SK-N-MC (cell line): ENCODE measurements at regions not wholly inside any gene's neighbourhood (a gene's known extent, or its start where the extent isn't known, plus 50 kb on each side); places are given as distances from the start of the nearest gene placed in this dataset.
"Not testable (repeated sequence)": the region's sequence is repeated elsewhere in the genome, so short reads cannot be mapped to it uniquely, and the experiment has no call there.

Experiments
- DNase-seq: peaks from one replicate; pipeline ENCODE4 v3.0.0-alpha.2; 2011; ENCODE audit warnings: low read depth, low spot score
- H3K27ac ChIP-seq: fragments of 200-600 bp; sonication (generic); 2 replicates; pipeline ENCODE4 v1.5.1; 2016; ENCODE audit warnings: mixed run types
- H3K36me3 ChIP-seq: fragments of 200-600 bp; sonication (generic); 2 replicates; pipeline ENCODE4 v1.6.1; 2017; ENCODE audit warnings: antibody characterized with exemption, low read length, mixed read lengths; ENCODE audit not compliant: insufficient read depth
- H3K4me3 ChIP-seq: fragments of 200-600 bp; sonication (generic); 2 replicates; pipeline ENCODE4 v1.5.1; 2016
- H3K9ac ChIP-seq: fragments of 200-600 bp; sonication (generic); 2 replicates; pipeline ENCODE4 v1.8.0; 2017; ENCODE audit warnings: mixed run types, mixed read lengths; ENCODE audit not compliant: insufficient read length
- H3K9me3 ChIP-seq: fragments of 200-600 bp; sonication (generic); 2 replicates; pipeline ENCODE4 v1.6.1; 2017; ENCODE audit warnings: low read depth, mild to moderate bottlenecking, antibody characterized with exemption, low read length, moderate library complexity, mixed read lengths
- EZH2 ChIP-seq: fragments of 200-600 bp; sonication (generic); IDR thresholded peaks from one replicate; pipeline ENCODE4 v1.6.1; 2017; ENCODE audit warnings: antibody characterized with exemption
- FOXP2 ChIP-seq: optimal IDR thresholded peaks from 2 replicates; pipeline ENCODE3; 2011; ENCODE audit warnings: mild to moderate bottlenecking, moderate library complexity; ENCODE audit not compliant: insufficient read depth; ENCODE audit errors: extremely low read length, control extremely low read depth
- POLR2AphosphoS5 ChIP-seq: IDR thresholded peaks from 2 replicates; pipeline ENCODE4 v1.6.1; 2012; ENCODE audit warnings: mild to moderate bottlenecking, low read depth, low read length, borderline replicate concordance

GRCh38 chr7:131148258-131148657 lies 179.4 kb upstream of the MKLN1 start:
- TF ChIP-seq FOXP2 (no peak), POLR2AphosphoS5 (no peak), EZH2 (no peak)
- no peak overlapping the region for H3K27ac ChIP-seq
- DNase-seq: no peak
- no peaks in the 10 kb centered on the region for H3K36me3 ChIP-seq
- no peak overlapping the region for H3K4me3 ChIP-seq
- H3K9ac ChIP-seq: no peak overlapping the region
- no peaks in the 10 kb centered on the region for H3K9me3 ChIP-seq

DNA sequence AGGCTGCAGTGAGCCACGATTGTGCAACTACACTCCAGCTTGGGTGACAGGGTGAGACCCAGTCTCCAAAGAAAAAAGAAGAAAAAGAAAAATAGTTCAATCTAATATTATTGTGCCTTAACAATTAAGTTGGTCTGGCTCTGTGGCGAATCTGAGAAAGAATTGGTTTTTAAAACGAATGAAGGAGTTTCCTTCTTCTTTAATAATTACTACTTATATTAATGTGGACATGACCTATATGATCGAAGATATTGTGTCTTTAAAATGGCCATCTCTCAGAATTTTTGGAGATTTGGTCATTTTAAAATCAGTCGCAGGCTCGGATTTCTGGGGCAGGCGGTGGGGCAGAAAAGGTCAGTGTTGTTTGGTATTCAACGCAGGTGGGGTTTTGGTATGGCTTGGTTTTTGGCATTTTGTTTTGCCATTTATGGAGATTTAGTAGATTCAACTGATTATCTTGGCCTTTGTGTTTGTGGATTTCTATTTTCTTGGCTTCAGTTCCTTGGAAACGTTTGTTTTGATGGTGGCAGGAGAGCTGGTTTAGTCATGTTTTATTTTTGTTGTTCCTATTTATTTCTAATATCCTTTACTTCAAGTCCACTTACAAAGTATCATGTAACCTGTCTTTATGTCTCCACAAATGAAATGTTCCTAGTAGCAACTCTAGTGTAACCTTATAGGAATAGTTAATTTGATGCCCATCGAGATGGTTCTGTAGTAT lies 178.8 kb upstream of the MKLN1 start:
- no peak overlapping the region for H3K27ac ChIP-seq
- H3K36me3 ChIP-seq: no peaks in the 10 kb centered on the region
- H3K9ac ChIP-seq: no peak overlapping the region
- no peak overlapping the region for H3K4me3 ChIP-seq
- no peak for DNase-seq
- H3K9me3 ChIP-seq: no peaks in the 10 kb centered on the region
- TF ChIP-seq POLR2AphosphoS5: no peak
- no peak for TF ChIP-seq EZH2
- TF ChIP-seq FOXP2: no peak

DNA sequence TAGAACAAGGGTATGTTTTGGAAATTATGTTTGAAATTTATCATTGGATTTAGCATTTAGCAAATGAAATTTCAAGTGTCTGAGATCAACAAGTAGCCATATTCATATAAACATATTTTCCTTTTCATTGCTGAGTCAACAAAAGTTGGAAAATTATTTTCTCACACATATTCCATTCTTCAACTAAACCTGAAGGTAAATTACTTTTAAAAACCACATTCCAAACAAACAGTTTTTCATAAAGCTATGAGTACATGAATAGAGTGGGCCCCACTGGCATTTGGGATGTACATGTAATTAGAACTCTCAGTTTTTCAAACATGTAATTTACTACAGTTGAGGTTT lies 178.3 kb upstream of the MKLN1 start:
- no peak overlapping the region for H3K27ac ChIP-seq
- no peak for TF ChIP-seq FOXP2
- no peak for TF ChIP-seq POLR2AphosphoS5
- TF ChIP-seq EZH2: no peak
- no peak overlapping the region for H3K4me3 ChIP-seq
- no peaks in the 10 kb centered on the region for H3K36me3 ChIP-seq
- no peaks in the 10 kb centered on the region for H3K9me3 ChIP-seq
- H3K9ac ChIP-seq: no peak overlapping the region
- no peak for DNase-seq

GRCh38 chr7:131149840-131150239 lies 177.8 kb upstream of the MKLN1 start:
- H3K9ac ChIP-seq: no peak overlapping the region
- no peaks in the 10 kb centered on the region for H3K36me3 ChIP-seq
- no peak for TF ChIP-seq FOXP2
- no peak for TF ChIP-seq POLR2AphosphoS5
- no peak for TF ChIP-seq EZH2
- H3K9me3 ChIP-seq: no peaks in the 10 kb centered on the region
- H3K4me3 ChIP-seq: no peak overlapping the region
- no peak overlapping the region for H3K27ac ChIP-seq
- DNase-seq: no peak

DNA sequence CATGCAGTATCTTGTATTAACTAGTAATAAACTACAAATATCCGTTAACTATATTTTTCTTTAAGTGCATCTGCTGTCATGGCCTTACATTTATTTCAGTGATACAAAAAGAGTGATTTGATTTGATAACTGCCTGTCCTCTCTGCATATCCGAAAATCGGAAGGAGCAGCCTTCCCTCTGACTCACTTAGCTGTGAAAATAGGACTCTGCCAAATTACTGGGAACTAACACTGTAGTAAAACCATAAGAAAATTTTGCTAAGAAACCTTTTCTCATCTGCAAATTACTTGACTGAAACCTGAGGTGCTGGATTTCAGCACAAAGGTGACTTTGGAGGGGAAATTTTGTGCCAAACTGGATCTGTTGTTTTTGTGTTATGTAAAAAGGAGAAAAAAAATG lies 176.6 kb upstream of the MKLN1 start:
- TF ChIP-seq POLR2AphosphoS5 (no peak), EZH2 (no peak)
- DNase-seq: no peak

GRCh38 chr7:131152766-131153165 lies 174.9 kb upstream of the MKLN1 start:
- H3K9ac ChIP-seq: no peak overlapping the region
- H3K36me3 ChIP-seq: no peaks in the 10 kb centered on the region
- DNase-seq: no peak
- H3K27ac ChIP-seq: no peak overlapping the region
- TF ChIP-seq EZH2 (no peak), POLR2AphosphoS5 (no peak), FOXP2 (no peak)
- H3K4me3 ChIP-seq: no peak overlapping the region
- H3K9me3 ChIP-seq: no peaks in the 10 kb centered on the region

More for the DNA sequence above, 176.6 kb upstream of the MKLN1 start:
- Histone ChIP-seq H3K36me3 (no peaks in the 10 kb centered on the region), H3K27ac (no peak overlapping the region), H3K9ac (no peak overlapping the region), H3K4me3 (no peak overlapping the region), H3K9me3 (no peaks in the 10 kb centered on the region)

- no peak for DNase-seq
- no peaks in the 10 kb centered on the region for H3K36me3 ChIP-seq
- no peak overlapping the region for H3K9ac ChIP-seq
- H3K4me3 ChIP-seq: no peak overlapping the region
- no peak overlapping the region for H3K27ac ChIP-seq
- no peaks in the 10 kb centered on the region for H3K9me3 ChIP-seq
- no peak for TF ChIP-seq EZH2
- TF ChIP-seq FOXP2: no peak
- TF ChIP-seq POLR2AphosphoS5: no peak
Measured at GRCh38 chr7:131154380-131154779, 173.3 kb upstream of the MKLN1 start.

DNA sequence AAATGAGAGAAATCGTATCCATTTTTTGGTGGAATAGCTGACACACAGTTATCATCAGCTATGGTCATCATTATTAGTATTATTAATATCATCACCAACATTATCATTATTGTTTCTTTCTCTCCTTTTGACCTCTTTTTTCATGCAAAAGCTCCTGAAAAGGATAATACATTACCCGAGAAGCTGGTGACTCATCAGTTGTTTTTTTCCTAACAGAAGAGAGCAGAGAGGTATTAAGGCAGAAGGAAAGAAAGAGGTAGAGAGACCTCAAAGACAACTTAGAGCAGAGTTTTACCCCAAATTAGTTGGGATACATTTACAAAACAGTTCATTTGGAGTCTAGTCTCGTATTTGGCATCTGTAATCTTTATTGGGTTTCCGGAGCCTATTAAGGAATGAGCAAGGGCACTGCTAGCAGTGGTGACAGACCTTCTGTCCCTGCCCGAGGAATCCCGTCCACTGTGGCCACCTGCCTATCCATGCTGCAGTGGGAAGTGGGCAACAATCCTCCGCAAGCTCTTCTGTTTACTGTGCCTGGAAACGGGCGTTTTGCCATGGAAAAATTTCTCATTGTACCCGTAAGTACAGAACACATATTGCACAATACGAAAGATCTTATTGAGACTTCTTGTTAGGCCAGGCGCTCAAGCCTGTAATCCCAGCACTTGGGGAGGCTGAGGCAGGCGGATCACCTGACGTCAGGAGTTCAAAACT lies 170.0 kb upstream of the MKLN1 start:
- Histone ChIP-seq H3K9ac (no peak overlapping the region), H3K9me3 (no peaks in the 10 kb centered on the region), H3K36me3 (no peaks in the 10 kb centered on the region), H3K27ac (no peak overlapping the region), H3K4me3 (no peak overlapping the region)
- DNase-seq: no peak
- no peak for TF ChIP-seq EZH2
- TF ChIP-seq POLR2AphosphoS5: no peak
- TF ChIP-seq FOXP2: no peak

GRCh38 chr7:131158244-131158636 lies 169.4 kb upstream of the MKLN1 start:
- H3K27ac ChIP-seq, DNase-seq, H3K9me3 ChIP-seq, H3K9ac ChIP-seq, H3K36me3 ChIP-seq, H3K4me3 ChIP-seq: not testable (repeated sequence)
